ENCODE measurements at regions not wholly inside any gene's neighbourhood (a gene's known extent, or its start where the extent isn't known, plus 50 kb on each side); places are given as distances from the start of the nearest gene placed in this dataset.

GRCh38 chr11:104291646-104292045 is 127.7 kb upstream of the PDGFD start:
- H3K4me3 ChIP-seq (ENCODE audit: low read depth, low read length): no peak overlapping the region
- TF ChIP-seq, protein P1, sequence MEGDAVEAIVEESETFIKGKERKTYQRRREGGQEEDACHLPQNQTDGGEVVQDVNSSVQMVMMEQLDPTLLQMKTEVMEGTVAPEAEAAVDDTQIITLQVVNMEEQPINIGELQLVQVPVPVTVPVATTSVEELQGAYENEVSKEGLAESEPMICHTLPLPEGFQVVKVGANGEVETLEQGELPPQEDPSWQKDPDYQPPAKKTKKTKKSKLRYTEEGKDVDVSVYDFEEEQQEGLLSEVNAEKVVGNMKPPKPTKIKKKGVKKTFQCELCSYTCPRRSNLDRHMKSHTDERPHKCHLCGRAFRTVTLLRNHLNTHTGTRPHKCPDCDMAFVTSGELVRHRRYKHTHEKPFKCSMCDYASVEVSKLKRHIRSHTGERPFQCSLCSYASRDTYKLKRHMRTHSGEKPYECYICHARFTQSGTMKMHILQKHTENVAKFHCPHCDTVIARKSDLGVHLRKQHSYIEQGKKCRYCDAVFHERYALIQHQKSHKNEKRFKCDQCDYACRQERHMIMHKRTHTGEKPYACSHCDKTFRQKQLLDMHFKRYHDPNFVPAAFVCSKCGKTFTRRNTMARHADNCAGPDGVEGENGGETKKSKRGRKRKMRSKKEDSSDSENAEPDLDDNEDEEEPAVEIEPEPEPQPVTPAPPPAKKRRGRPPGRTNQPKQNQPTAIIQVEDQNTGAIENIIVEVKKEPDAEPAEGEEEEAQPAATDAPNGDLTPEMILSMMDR (IDR thresholded peaks at IDR 0.05; ENCODE audit: borderline replicate concordance, insufficient read depth, low read depth, low read length): no peak

DNA sequence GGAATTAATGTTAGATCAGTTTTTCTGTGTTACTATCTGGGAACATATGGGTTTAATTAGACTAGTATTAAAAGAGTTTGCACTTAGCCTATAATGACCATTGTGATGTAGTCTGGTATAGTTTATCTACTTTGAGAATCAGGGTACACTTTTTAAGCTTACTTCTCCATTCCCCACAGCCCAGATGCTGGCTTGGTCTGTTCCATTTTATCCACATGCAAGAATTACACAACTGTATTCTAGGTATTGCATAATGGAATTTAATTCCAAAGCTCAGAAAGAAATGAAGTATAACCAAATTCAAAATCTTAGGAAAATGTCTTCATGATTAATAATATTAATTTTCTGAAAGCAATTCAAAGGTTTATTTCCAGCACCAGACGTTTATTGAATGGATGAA is 122.2 kb upstream of the PDGFD start:
- TF ChIP-seq, protein P1 (IDR thresholded peaks at IDR 0.05; ENCODE audit: borderline replicate concordance, insufficient read depth, low read depth, low read length): no peak
- no peak overlapping the region for H3K4me3 ChIP-seq (ENCODE audit: low read depth, low read length)

DNA sequence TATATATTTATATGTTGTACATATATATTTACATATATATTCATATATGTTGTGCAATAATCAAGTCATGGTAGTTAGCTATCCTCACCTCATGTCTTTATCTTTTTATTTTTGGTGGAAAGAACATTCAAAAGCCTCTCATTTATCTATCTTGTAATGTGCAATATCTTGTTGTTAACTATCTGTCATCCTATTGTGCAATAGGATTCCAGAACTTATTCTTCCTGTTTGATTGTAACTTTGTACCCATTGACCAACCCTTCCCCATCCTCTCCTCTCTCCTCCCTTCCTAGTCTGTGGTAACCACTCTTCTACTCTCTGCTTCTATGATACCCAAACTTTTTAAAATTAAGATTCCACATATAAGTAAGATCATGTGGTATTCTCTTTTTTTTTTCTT is 115.6 kb upstream of the PDGFD start:
- TF ChIP-seq, protein P1 (IDR thresholded peaks at IDR 0.05; ENCODE audit: borderline replicate concordance, insufficient read depth, low read depth, low read length): no peak
- no peak overlapping the region for H3K4me3 ChIP-seq (ENCODE audit: low read depth, low read length)

DNA sequence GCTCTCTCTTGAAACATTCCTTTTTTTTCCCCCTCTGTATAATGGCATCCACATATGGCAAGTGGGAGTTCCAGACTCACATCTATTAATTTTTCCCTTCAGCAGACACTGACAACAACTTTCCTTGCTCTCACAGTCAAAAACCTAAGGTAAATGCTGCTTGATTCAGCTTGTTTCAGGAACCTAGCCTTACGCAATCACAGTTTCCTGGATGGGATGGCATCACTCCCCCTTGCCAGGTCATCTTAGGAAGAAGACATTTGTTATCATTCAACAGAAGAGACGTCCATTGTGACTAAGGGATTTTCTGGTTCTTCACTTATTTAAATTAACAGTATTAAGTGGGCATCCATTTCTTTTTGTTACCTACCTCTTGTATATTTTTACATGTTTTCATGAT is 112.0 kb upstream of the PDGFD start:
- no peak overlapping the region for H3K4me3 ChIP-seq (ENCODE audit: low read depth, low read length)
- TF ChIP-seq, protein P1 (IDR thresholded peaks at IDR 0.05; ENCODE audit: borderline replicate concordance, insufficient read depth, low read depth, low read length): no peak

GRCh38 chr11:104260456-104260855 is 96.5 kb upstream of the PDGFD start:
- TF ChIP-seq, protein P1 (IDR thresholded peaks at IDR 0.05; ENCODE audit: borderline replicate concordance, insufficient read depth, low read depth, low read length): no peak
- no peak overlapping the region for H3K4me3 ChIP-seq (ENCODE audit: low read depth, low read length)

DNA sequence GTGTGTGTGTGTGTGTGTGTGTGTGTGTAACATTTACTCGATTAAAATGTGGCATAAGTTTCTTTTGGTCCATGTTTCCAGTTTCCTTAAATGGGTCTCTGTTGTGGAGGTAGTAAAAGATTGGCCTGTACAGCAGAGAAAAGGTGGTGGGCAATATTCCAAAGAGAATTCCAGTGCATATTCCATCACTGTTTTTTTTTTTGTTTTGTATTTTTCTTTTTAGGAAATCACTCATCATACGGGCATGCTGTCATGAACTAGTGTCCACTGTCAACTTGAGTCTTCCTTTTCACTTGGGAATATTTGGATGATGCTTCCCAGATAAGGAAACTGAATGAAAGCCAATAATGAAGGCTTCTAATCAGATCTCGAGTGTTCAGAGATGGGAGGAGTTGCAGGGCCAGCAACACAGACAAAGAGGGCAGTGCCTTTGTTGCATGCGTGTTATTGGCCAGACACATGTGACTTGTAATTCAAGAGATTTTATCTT is 95.2 kb upstream of the PDGFD start:
- no peak overlapping the region for H3K4me3 ChIP-seq (ENCODE audit: low read depth, low read length)
- TF ChIP-seq, protein P1 (IDR thresholded peaks at IDR 0.05; ENCODE audit: borderline replicate concordance, insufficient read depth, low read depth, low read length): no peak

DNA sequence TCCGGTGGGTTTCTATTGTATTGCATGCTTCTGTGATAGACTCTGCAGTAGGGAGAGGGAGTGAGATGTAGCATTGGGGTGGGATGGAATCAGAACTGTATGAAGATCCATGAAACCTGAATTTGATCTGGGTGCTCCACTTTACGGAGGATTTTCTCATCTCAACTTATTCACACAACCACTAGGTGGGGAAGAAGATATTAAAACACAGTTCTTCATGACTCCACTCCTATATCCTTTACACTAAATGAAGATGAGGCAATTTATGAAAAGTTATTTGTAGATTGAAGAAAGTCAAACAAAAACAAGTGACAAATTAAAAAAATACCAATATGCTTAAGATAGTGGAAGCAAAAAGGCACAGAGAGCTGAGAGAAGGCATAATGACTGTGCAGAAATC is 92.6 kb upstream of the PDGFD start:
- TF ChIP-seq, protein P1 (IDR thresholded peaks at IDR 0.05; ENCODE audit: borderline replicate concordance, insufficient read depth, low read depth, low read length): no peak
- H3K4me3 ChIP-seq (ENCODE audit: low read depth, low read length): no peak overlapping the region

All from GM12875 (cell line).